ENCODE measurements at regions not wholly inside any gene's neighbourhood (a gene's known extent, or its start where the extent isn't known, plus 50 kb on each side); places are given as distances from the start of the nearest gene placed in this dataset.
A peak's percentile ranks its signal among the peaks of the same experiment; 100 is the strongest.

GRCh38 chr3:182612332-182612731, 181.0 kb upstream of the ATP11B start:
- no peak overlapping the region for H3K4me3 ChIP-seq
- peaks cover 0 to 5% (median 0%) of the 10 kb centered on the region in 5 donors for H3K4me1 ChIP-seq (ENCODE audit: control insufficient read depth in 5 of 5, insufficient read depth in 5 of 5, low read length in 5 of 5)
- H3K27ac ChIP-seq (ENCODE audit: low read depth in 1 of 2, low read length in 1 of 2), result no peak overlapping the region
- H3K9ac ChIP-seq (ENCODE audit: insufficient read depth in 1 of 2, low read length in 2 of 2), result no peak overlapping the region
- WGBS, 2 donors, result 72 to 81% methylated on average over 3 of the region's 3 CpGs
- no peaks in the 10 kb centered on the region for H3K36me3 ChIP-seq (ENCODE audit: control insufficient read depth in 4 of 4, insufficient read depth in 4 of 4, low read length in 4 of 4)
- DNase-seq (no peak), ATAC-seq (ENCODE audit: insufficient read depth, low FRiP score) (no peak)
- H3K9me3 ChIP-seq (ENCODE audit: control insufficient read depth in 4 of 4, insufficient read depth in 3 of 4, low read length in 3 of 4), result no peaks in the 10 kb centered on the region
- TF ChIP-seq CTCF (IDR thresholded peaks at IDR 0.05; ENCODE audit: control extremely low read depth, extremely low read depth), result no peak
- peaks cover 0 to 3% (median 0%) of the 10 kb centered on the region in 3 donors for H3K27me3 ChIP-seq (ENCODE audit: control insufficient read depth in 3 of 3, insufficient read depth in 3 of 3, low read length in 2 of 3)

GRCh38 chr3:182617500-182617899, 175.8 kb upstream of the ATP11B start:
- TF ChIP-seq CTCF (IDR thresholded peaks at IDR 0.05; ENCODE audit: control extremely low read depth, extremely low read depth), result no peak
- Histone ChIP-seq H3K4me1 (ENCODE audit: control insufficient read depth in 5 of 5, insufficient read depth in 5 of 5, low read length in 5 of 5) (no peaks in the 10 kb centered on the region), H3K9ac (ENCODE audit: insufficient read depth in 1 of 2, low read length in 2 of 2) (no peak overlapping the region), H3K9me3 (ENCODE audit: control insufficient read depth in 4 of 4, insufficient read depth in 3 of 4, low read length in 3 of 4) (no peaks in the 10 kb centered on the region), H3K4me3 (no peak overlapping the region), H3K36me3 (ENCODE audit: control insufficient read depth in 4 of 4, insufficient read depth in 4 of 4, low read length in 4 of 4) (no peaks in the 10 kb centered on the region), H3K27ac (ENCODE audit: low read depth in 1 of 2, low read length in 1 of 2) (no peak overlapping the region), H3K27me3 (ENCODE audit: control insufficient read depth in 3 of 3, insufficient read depth in 3 of 3, low read length in 2 of 3) (peaks cover 0 to 3% (median 0%) of the 10 kb centered on the region in 3 donors)
- WGBS, 2 donors, result 86 to 88% methylated on average over 4 of the region's 4 CpGs
- no peak for ATAC-seq (ENCODE audit: insufficient read depth, low FRiP score)
- no peak for DNase-seq

- no peaks in the 10 kb centered on the region for H3K36me3 ChIP-seq (ENCODE audit: control insufficient read depth in 4 of 4, insufficient read depth in 4 of 4, low read length in 4 of 4)
- no peaks in the 10 kb centered on the region for H3K4me1 ChIP-seq (ENCODE audit: control insufficient read depth in 5 of 5, insufficient read depth in 5 of 5, low read length in 5 of 5)
- no peaks in the 10 kb centered on the region for H3K9me3 ChIP-seq (ENCODE audit: control insufficient read depth in 4 of 4, insufficient read depth in 3 of 4, low read length in 3 of 4)
- H3K9ac ChIP-seq (ENCODE audit: insufficient read depth in 1 of 2, low read length in 2 of 2), result no peak overlapping the region
- H3K27me3 ChIP-seq (ENCODE audit: control insufficient read depth in 3 of 3, insufficient read depth in 3 of 3, low read length in 2 of 3), result peaks cover 0 to 3% (median 0%) of the 10 kb centered on the region in 3 donors
- no peak for TF ChIP-seq CTCF (IDR thresholded peaks at IDR 0.05; ENCODE audit: control extremely low read depth, extremely low read depth)
- WGBS, 2 donors, result 47 to 55% methylated on average over 8 of the region's 8 CpGs
- no peak overlapping the region for H3K27ac ChIP-seq (ENCODE audit: low read depth in 1 of 2, low read length in 1 of 2)
- DNase-seq, result peak; percentile 36 to 81 (median 81)
- ATAC-seq (ENCODE audit: insufficient read depth, low FRiP score), result no peak
- no peak overlapping the region for H3K4me3 ChIP-seq
Measured at GRCh38 chr3:182618085-182618732, 175.1 kb upstream of the ATP11B start.
